Inflammatory macrophage (primary cell): ENCODE measurements at regions not wholly inside any gene's neighbourhood (a gene's known extent, or its start where the extent isn't known, plus 50 kb on each side); places are given as distances from the start of the nearest gene placed in this dataset.
"Not testable (repeated sequence)": the region's sequence is repeated elsewhere in the genome, so short reads cannot be mapped to it uniquely, and the experiment has no call there.

Experiments used
- DNase-seq, 2 donors: peaks; one replicate each; pipeline ENCODE4 v3.0.0-alpha.2; 2020 to 2022

GRCh38 chr21:17081193-17081592, 431.6 kb upstream of the CXADR start:
- DNase-seq, result no peak

- no peak for DNase-seq
Observed at GRCh38 chr21:17082843-17083483, 429.9 kb upstream of the CXADR start.

GRCh38 chr21:17085707-17086106, 427.1 kb upstream of the CXADR start:
- no peak for DNase-seq

GRCh38 chr21:17088500-17088899, 424.3 kb upstream of the CXADR start:
- DNase-seq, result no peak

GRCh38 chr21:17089091-17089491, 423.8 kb upstream of the CXADR start:
- DNase-seq, result no peak

- DNase-seq, result no peak
Observed at GRCh38 chr21:17101696-17102095, 411.1 kb upstream of the CXADR start.

GRCh38 chr21:17105932-17106331, 406.9 kb upstream of the CXADR start:
- no peak for DNase-seq

- DNase-seq, result no peak
Observed at GRCh38 chr21:17114045-17114444, 398.8 kb upstream of the CXADR start.

- no peak for DNase-seq
Observed at GRCh38 chr21:17118638-17119384, 394.0 kb upstream of the CXADR start.

- DNase-seq, result no peak
Observed at GRCh38 chr21:17119466-17120297, 393.2 kb upstream of the CXADR start.

- DNase-seq, result not testable (repeated sequence)
Observed at GRCh38 chr21:17127395-17127794, 385.4 kb upstream of the CXADR start.

- DNase-seq, result no peak
Observed at GRCh38 chr21:17128132-17128531, 384.7 kb upstream of the CXADR start.

GRCh38 chr21:17139159-17139558, 373.7 kb upstream of the CXADR start:
- DNase-seq, result not testable (repeated sequence)

GRCh38 chr21:17139696-17140095, 373.1 kb upstream of the CXADR start:
- no peak for DNase-seq

- no peak for DNase-seq
Observed at GRCh38 chr21:17146426-17146825, 366.4 kb upstream of the CXADR start.

- no peak for DNase-seq
Observed at GRCh38 chr21:17159697-17160096, 353.1 kb upstream of the CXADR start.

GRCh38 chr21:17185674-17186073, 327.2 kb upstream of the CXADR start:
- no peak for DNase-seq

GRCh38 chr21:17189963-17190362, 322.9 kb upstream of the CXADR start:
- DNase-seq, result no peak

- DNase-seq, result no peak
Observed at GRCh38 chr21:17191346-17191993, 321.4 kb upstream of the CXADR start.

- no peak for DNase-seq
Observed at GRCh38 chr21:17195351-17195750, 317.5 kb upstream of the CXADR start.

- no peak for DNase-seq
Observed at GRCh38 chr21:17195976-17196375, 316.9 kb upstream of the CXADR start.

GRCh38 chr21:17196623-17197022, 316.2 kb upstream of the CXADR start:
- DNase-seq, result no peak

GRCh38 chr21:17197996-17198395, 314.8 kb upstream of the CXADR start:
- no peak for DNase-seq
